ENCODE measurements at regions not wholly inside any gene's neighbourhood (a gene's known extent, or its start where the extent isn't known, plus 50 kb on each side); places are given as distances from the start of the nearest gene placed in this dataset.

DNA sequence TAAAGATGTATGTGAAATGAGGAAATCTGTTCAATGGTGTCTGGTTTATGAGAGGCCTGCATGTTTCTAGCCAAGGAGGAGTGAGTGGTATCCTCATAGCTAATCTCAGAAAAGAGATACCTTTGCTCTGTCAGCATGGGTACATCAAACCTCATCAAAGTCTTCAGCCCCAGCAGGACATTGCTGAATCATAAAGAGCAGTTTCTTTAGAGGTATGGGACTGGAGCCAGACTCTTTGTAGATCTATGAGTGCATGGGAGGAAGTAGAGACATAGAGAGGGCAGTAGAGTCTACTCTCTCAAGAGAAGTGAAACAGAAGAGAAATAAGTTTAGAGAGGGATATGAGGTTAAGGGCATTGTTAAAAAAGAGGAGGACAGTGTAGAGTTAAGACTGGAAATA lies 1950.9 kb downstream of the ARAP2 start:
- TF ChIP-seq, protein P1, sequence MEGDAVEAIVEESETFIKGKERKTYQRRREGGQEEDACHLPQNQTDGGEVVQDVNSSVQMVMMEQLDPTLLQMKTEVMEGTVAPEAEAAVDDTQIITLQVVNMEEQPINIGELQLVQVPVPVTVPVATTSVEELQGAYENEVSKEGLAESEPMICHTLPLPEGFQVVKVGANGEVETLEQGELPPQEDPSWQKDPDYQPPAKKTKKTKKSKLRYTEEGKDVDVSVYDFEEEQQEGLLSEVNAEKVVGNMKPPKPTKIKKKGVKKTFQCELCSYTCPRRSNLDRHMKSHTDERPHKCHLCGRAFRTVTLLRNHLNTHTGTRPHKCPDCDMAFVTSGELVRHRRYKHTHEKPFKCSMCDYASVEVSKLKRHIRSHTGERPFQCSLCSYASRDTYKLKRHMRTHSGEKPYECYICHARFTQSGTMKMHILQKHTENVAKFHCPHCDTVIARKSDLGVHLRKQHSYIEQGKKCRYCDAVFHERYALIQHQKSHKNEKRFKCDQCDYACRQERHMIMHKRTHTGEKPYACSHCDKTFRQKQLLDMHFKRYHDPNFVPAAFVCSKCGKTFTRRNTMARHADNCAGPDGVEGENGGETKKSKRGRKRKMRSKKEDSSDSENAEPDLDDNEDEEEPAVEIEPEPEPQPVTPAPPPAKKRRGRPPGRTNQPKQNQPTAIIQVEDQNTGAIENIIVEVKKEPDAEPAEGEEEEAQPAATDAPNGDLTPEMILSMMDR (IDR thresholded peaks at IDR 0.05) = no peak
- TF ChIP-seq POLR2A (IDR thresholded peaks at IDR 0.05) (no peak), POLR2AphosphoS5 (IDR thresholded peaks at IDR 0.05) (no peak)
